ENCODE measurements at regions not wholly inside any gene's neighbourhood (a gene's known extent, or its start where the extent isn't known, plus 50 kb on each side); places are given as distances from the start of the nearest gene placed in this dataset.

GRCh38 chr6:15946701-15947385 lies 182.0 kb upstream of the MYLIP start:
- Histone ChIP-seq H3K4me2 (ENCODE audit: low read length) (no peak overlapping the region), H3K9me3 (ENCODE audit: low read length) (no peaks in the 10 kb centered on the region), H3K27ac (ENCODE audit: low read depth, low read length, poor library complexity, severe bottlenecking) (no peak overlapping the region), H4K20me1 (ENCODE audit: insufficient read depth, low read length) (no peaks in the 10 kb centered on the region), H3K4me3 (ENCODE audit: low read depth, low read length, poor library complexity, severe bottlenecking) (no peak overlapping the region), H3K9me2 (ENCODE audit: insufficient read depth, low read length) (no peaks in the 10 kb centered on the region), H3K36me3 (ENCODE audit: insufficient read depth, low read length) (no peaks in the 10 kb centered on the region), H3K79me2 (ENCODE audit: insufficient read depth, low read depth, low read length) (no peaks in the 10 kb centered on the region), H3K4me1 (ENCODE audit: insufficient read depth, low read length, poor library complexity, severe bottlenecking) (peaks cover 8% of the 10 kb centered on the region), H2AFZ (ENCODE audit: low read length) (no peak overlapping the region)
- intact Hi-C loops (cut with micrococcal nuclease; ENCODE audit: unreplicated experiment) = no loop called here
- no peak for TF ChIP-seq EZH2phosphoT487 (IDR thresholded peaks at IDR 0.05; ENCODE audit: borderline replicate concordance, low read depth, low read length)
- no peak for TF ChIP-seq CTCF (conservative IDR thresholded peaks at IDR 0.05; ENCODE audit: low read length)
- no peak for DNase-seq (ENCODE audit: low spot score)
- POLR2A ChIA-PET = no interaction called here
- no TSS peak for BruUV-seq (replicated peaks)
- CTCF ChIA-PET (ENCODE audit: unreplicated experiment) = no interaction called here

- Histone ChIP-seq H3K4me3 (ENCODE audit: low read depth, low read length, poor library complexity, severe bottlenecking) (no peak overlapping the region), H3K79me2 (ENCODE audit: insufficient read depth, low read depth, low read length) (no peaks in the 10 kb centered on the region), H4K20me1 (ENCODE audit: insufficient read depth, low read length) (no peaks in the 10 kb centered on the region), H3K27ac (ENCODE audit: low read depth, low read length, poor library complexity, severe bottlenecking) (no peak overlapping the region), H3K36me3 (ENCODE audit: insufficient read depth, low read length) (no peaks in the 10 kb centered on the region), H3K4me2 (ENCODE audit: low read length) (no peak overlapping the region), H3K4me1 (ENCODE audit: insufficient read depth, low read length, poor library complexity, severe bottlenecking) (no peaks in the 10 kb centered on the region), H3K9me2 (ENCODE audit: insufficient read depth, low read length) (no peaks in the 10 kb centered on the region), H3K9me3 (ENCODE audit: low read length) (no peaks in the 10 kb centered on the region), H2AFZ (ENCODE audit: low read length) (no peak overlapping the region)
- TF ChIP-seq EZH2phosphoT487 (IDR thresholded peaks at IDR 0.05; ENCODE audit: borderline replicate concordance, low read depth, low read length) = no peak
- TF ChIP-seq CTCF (conservative IDR thresholded peaks at IDR 0.05; ENCODE audit: low read length) = no peak
- ChIA-PET CTCF (ENCODE audit: unreplicated experiment) (no interaction called here), POLR2A (interaction anchor here (0.6 kb wide), 1 partner anchor 617 kb away, joined by 4 read pairs; no protein-coding TSS in a partner anchor)
- no peak for DNase-seq (ENCODE audit: low spot score)
- BruUV-seq (replicated peaks) = no TSS peak
- intact Hi-C loops (cut with micrococcal nuclease; ENCODE audit: unreplicated experiment) = no loop called here
Measured at GRCh38 chr6:15945593-15946159, 183.2 kb upstream of the MYLIP start.

- CTCF ChIA-PET (ENCODE audit: unreplicated experiment) = no interaction called here
Measured at GRCh38 chr6:15943423-15943822, 185.5 kb upstream of the MYLIP start.

More at GRCh38 chr6:15943423-15943822, 185.5 kb upstream of the MYLIP start:
- TF ChIP-seq CTCF (conservative IDR thresholded peaks at IDR 0.05; ENCODE audit: low read length) (no peak), EZH2phosphoT487 (IDR thresholded peaks at IDR 0.05; ENCODE audit: borderline replicate concordance, low read depth, low read length) (no peak)
- H3K4me1 ChIP-seq (ENCODE audit: insufficient read depth, low read length, poor library complexity, severe bottlenecking) = no peaks in the 10 kb centered on the region
- H3K9me3 ChIP-seq (ENCODE audit: low read length) = no peaks in the 10 kb centered on the region
- H3K4me2 ChIP-seq (ENCODE audit: low read length) = no peak overlapping the region
- no peaks in the 10 kb centered on the region for H3K36me3 ChIP-seq (ENCODE audit: insufficient read depth, low read length)
- H3K9me2 ChIP-seq (ENCODE audit: insufficient read depth, low read length) = no peaks in the 10 kb centered on the region
- no peak overlapping the region for H2AFZ ChIP-seq (ENCODE audit: low read length)
- H3K79me2 ChIP-seq (ENCODE audit: insufficient read depth, low read depth, low read length) = no peaks in the 10 kb centered on the region
- no peak overlapping the region for H3K27ac ChIP-seq (ENCODE audit: low read depth, low read length, poor library complexity, severe bottlenecking)
- intact Hi-C loops (cut with micrococcal nuclease; ENCODE audit: unreplicated experiment) = no loop called here
- DNase-seq (ENCODE audit: low spot score) = no peak
- no peaks in the 10 kb centered on the region for H4K20me1 ChIP-seq (ENCODE audit: insufficient read depth, low read length)
- no TSS peak for BruUV-seq (replicated peaks)
- POLR2A ChIA-PET = no interaction called here
- no peak overlapping the region for H3K4me3 ChIP-seq (ENCODE audit: low read depth, low read length, poor library complexity, severe bottlenecking)

Data from OCI-LY7 (cell line).